Adrenal gland (tissue), 5 donors: ENCODE measurements at regions not wholly inside any gene's neighbourhood (a gene's known extent, or its start where the extent isn't known, plus 50 kb on each side); places are given as distances from the start of the nearest gene placed in this dataset.

Experiments used
- POLR2A ChIP-seq, 2 donors: fragments of 450-650 bp; IDR thresholded peaks; one replicate each; pipeline ENCODE4 v1.6.1; 2017; ENCODE audit warnings: antibody characterized with exemption in 2 of 2, mild to moderate bottlenecking in 2 of 2, moderate library complexity in 1 of 2
- TF ChIP-seq, protein P1 (sequence below), 6 experiments: fragments of 450-650 bp in 4 of 6; fragments of 200-600 bp in 2 of 6; sonication (generic) in 1 of 6; IDR thresholded peaks; 1 replicate in 5 of 6; 2 replicates in 1 of 6; pipeline versions ENCODE4 v1.5.1 to v1.8.0; 2016 to 2021; ENCODE audit warnings: antibody characterized with exemption in 6 of 6, mild to moderate bottlenecking in 2 of 6, moderate library complexity in 1 of 6
- donor health status: DM: no; HTN: no; CAD: no.

GRCh38 chr15:31461375-31461774 lies 134.7 kb downstream of the KLF13 start:
- TF ChIP-seq POLR2A (IDR thresholded peaks at IDR 0.05) = no peak
- TF ChIP-seq, protein P1, sequence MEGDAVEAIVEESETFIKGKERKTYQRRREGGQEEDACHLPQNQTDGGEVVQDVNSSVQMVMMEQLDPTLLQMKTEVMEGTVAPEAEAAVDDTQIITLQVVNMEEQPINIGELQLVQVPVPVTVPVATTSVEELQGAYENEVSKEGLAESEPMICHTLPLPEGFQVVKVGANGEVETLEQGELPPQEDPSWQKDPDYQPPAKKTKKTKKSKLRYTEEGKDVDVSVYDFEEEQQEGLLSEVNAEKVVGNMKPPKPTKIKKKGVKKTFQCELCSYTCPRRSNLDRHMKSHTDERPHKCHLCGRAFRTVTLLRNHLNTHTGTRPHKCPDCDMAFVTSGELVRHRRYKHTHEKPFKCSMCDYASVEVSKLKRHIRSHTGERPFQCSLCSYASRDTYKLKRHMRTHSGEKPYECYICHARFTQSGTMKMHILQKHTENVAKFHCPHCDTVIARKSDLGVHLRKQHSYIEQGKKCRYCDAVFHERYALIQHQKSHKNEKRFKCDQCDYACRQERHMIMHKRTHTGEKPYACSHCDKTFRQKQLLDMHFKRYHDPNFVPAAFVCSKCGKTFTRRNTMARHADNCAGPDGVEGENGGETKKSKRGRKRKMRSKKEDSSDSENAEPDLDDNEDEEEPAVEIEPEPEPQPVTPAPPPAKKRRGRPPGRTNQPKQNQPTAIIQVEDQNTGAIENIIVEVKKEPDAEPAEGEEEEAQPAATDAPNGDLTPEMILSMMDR (IDR thresholded peaks at IDR 0.05) = no peak
